ENCODE measurements at regions not wholly inside any gene's neighbourhood (a gene's known extent, or its start where the extent isn't known, plus 50 kb on each side); places are given as distances from the start of the nearest gene placed in this dataset.

DNA sequence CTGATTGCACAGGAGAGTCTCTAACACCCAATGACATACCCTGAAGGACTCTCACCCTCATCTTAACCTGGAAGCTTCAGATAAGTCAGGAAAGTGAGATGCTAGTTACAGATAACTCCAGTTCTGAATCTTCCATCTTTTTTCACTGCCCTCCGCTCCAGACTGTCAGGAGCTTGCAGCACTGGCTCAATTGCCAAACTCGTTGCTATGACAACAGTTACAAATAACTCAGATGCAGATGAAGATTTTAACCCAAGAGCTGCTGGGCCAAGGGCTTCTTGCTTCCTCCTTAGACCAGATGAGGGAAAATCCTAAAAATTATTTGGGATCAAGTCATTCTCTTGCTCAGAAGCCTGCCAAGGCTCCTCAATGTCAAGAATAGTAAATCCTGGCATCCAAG lies 109.1 kb upstream of the HUWE1 start:
- no peaks in the 10 kb centered on the region for H3K36me3 ChIP-seq (ENCODE audit: control insufficient read depth in 2 of 2, extremely low read depth in 1 of 2, insufficient read depth in 2 of 2, low read length in 2 of 2)
- TF ChIP-seq MAX (IDR thresholded peaks at IDR 0.05; ENCODE audit: insufficient read depth, insufficient read length) (no peak), FOS (IDR thresholded peaks at IDR 0.05; ENCODE audit: borderline replicate concordance, insufficient read depth, low read length) (no peak), POLR2A (IDR thresholded peaks at IDR 0.05; ENCODE audit: low read depth, low read length) (no peak), POLR2AphosphoS5 (IDR thresholded peaks at IDR 0.05; ENCODE audit: insufficient read depth, low read depth, low read length) (no peak), JUN (IDR thresholded peaks at IDR 0.05; ENCODE audit: borderline replicate concordance, insufficient read depth, insufficient read length, low read depth) (no peak), MYC (IDR thresholded peaks at IDR 0.05; ENCODE audit: low read depth, low read length) (no peak), EZH2 (IDR thresholded peaks at IDR 0.05; ENCODE audit: borderline replicate concordance, low read depth, low read length, severe bottlenecking) (no peak), GATA2 (IDR thresholded peaks at IDR 0.05; ENCODE audit: insufficient read depth, insufficient read length, low read depth, low read length) (no peak), CTCF (IDR thresholded peaks at IDR 0.05; ENCODE audit: extremely low read depth in 1 of 2, insufficient read depth in 1 of 2, low read depth in 1 of 2, low read length in 2 of 2) (no peak)
- H3K4me3 ChIP-seq (replicated peaks in 1 of 3; ENCODE audit: insufficient read depth in 1 of 3, low read depth in 1 of 3, low read length in 3 of 3): no peak overlapping the region
- no peak overlapping the region for H3K27ac ChIP-seq (ENCODE audit: insufficient read depth, low read depth, low read length)
- H4K20me1 ChIP-seq (replicated peaks; ENCODE audit: control insufficient read depth, extremely low read depth, insufficient read depth, low read length): no peaks in the 10 kb centered on the region
- DNase-seq (ENCODE audit: low read depth, low spot score) (no peak), FAIRE-seq (no peak)
- no peaks in the 10 kb centered on the region for H3K79me2 ChIP-seq (ENCODE audit: control insufficient read depth, insufficient read depth, low read length)
- H3K4me2 ChIP-seq (ENCODE audit: insufficient read depth, low read length): no peak overlapping the region
- dilution Hi-C loops (cut with MboI; ENCODE audit: extremely low pct_ligation_motif_present, low sequenced_read_pairs): no loop called here
- H3K9me1 ChIP-seq (replicated peaks; ENCODE audit: control insufficient read depth, extremely low read depth, insufficient read depth, low read length): no peaks in the 10 kb centered on the region
- H3K9ac ChIP-seq (replicated peaks; ENCODE audit: extremely low read depth, insufficient read depth, low read length): no peak overlapping the region
- H3K27me3 ChIP-seq (ENCODE audit: control insufficient read depth in 2 of 2, insufficient read depth in 2 of 2, low read length in 2 of 2): no peaks in the 10 kb centered on the region
- H3K9me3 ChIP-seq (replicated peaks; ENCODE audit: control insufficient read depth, insufficient read depth, low read length): no peaks in the 10 kb centered on the region
- no peak overlapping the region for H2AFZ ChIP-seq (ENCODE audit: low read depth, low read length)
- no TSS peak for BruUV-seq (replicated peaks)
- H3K4me1 ChIP-seq (ENCODE audit: control insufficient read depth, extremely low read depth, insufficient read depth, low read length): no peaks in the 10 kb centered on the region
- intact Hi-C loops (cut with micrococcal nuclease): no loop called here
- POLR2A ChIA-PET: no interaction called here
- CTCF ChIA-PET: no interaction called here

Measured in endothelial cell of umbilical vein (primary cell).